ENCODE measurements at regions not wholly inside any gene's neighbourhood (a gene's known extent, or its start where the extent isn't known, plus 50 kb on each side); places are given as distances from the start of the nearest gene placed in this dataset.

GRCh38 chr13:72379581-72379980 is 347.8 kb downstream of the MZT1 start:
- TF ChIP-seq CTCF (IDR thresholded peaks at IDR 0.05; ENCODE audit: low read depth, low read length), result no peak
- no peak for TF ChIP-seq POLR2A (IDR thresholded peaks at IDR 0.05; ENCODE audit: extremely low read depth, insufficient read length)
